Progenitor cell of endocrine pancreas (in vitro differentiated cells): ENCODE measurements at regions not wholly inside any gene's neighbourhood (a gene's known extent, or its start where the extent isn't known, plus 50 kb on each side); places are given as distances from the start of the nearest gene placed in this dataset.

Experiments used
- DNase-seq: peaks from one replicate; pipeline ENCODE4 v3.0.0; 2021; ENCODE audit warnings: low spot score; ENCODE audit not compliant: unreplicated experiment
- H3K27ac Mint-ChIP-seq: 2 replicates; pipeline ENCODE4 v1.8.0; 2021; ENCODE audit warnings: mild to moderate bottlenecking, moderate library complexity, mixed read lengths
- H3K27me3 Mint-ChIP-seq: 2 replicates; pipeline ENCODE4 v1.8.0; 2021; ENCODE audit warnings: mixed read lengths
- H3K36me3 Mint-ChIP-seq: 2 replicates; pipeline ENCODE4 v1.8.0; 2022; ENCODE audit warnings: mixed read lengths; ENCODE audit not compliant: insufficient read depth
- H3K4me1 Mint-ChIP-seq: 2 replicates; pipeline ENCODE4 v1.8.0; 2021; ENCODE audit warnings: low read depth, mixed read lengths
- H3K4me3 Mint-ChIP-seq: 2 replicates; pipeline ENCODE4 v1.8.0; 2021; ENCODE audit warnings: low read depth, mild to moderate bottlenecking, moderate library complexity, mixed read lengths
- H3K9me3 Mint-ChIP-seq: 2 replicates; pipeline ENCODE4 v1.8.0; 2021; ENCODE audit warnings: low read depth, mixed read lengths
- CTCF ChIP-seq: fragments of 200-600 bp; sonication (generic); IDR thresholded peaks from one replicate; pipeline ENCODE4 v1.5.0; 2021; ENCODE audit warnings: antibody characterized with exemption, mild to moderate bottlenecking; ENCODE audit not compliant: unreplicated experiment

- Mint-ChIP-seq H3K27ac (no peak overlapping the region), H3K27me3 (peaks cover 5% of the 10 kb centered on the region), H3K4me3 (no peak overlapping the region), H3K9me3 (no peaks in the 10 kb centered on the region), H3K36me3 (no peaks in the 10 kb centered on the region), H3K4me1 (peaks cover 11% of the 10 kb centered on the region)
- DNase-seq = no peak
- no peak for TF ChIP-seq CTCF
Observed at GRCh38 chr10:3911241-3911640, 126.2 kb upstream of the KLF6 start.

DNA sequence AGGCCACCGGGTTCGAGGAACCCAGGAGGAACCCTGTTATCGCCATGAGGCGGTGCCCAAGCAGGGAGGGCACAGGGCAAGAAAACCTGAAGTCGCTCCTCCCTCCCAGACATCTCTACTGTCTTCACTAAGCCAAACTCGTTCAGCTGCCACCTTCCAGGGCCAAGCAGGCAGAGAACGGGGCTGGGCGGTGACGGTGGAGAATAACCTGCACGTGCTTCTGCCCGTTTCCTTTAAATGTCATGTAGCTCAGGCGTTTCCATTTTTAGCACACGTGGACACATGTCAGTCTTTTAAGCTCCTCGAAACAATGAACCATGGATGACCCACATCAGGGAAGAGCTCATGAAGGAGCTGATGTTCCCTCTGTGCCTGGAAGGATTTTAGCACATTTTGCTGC is 124.3 kb upstream of the KLF6 start:
- peaks cover 3% of the 10 kb centered on the region for H3K9me3 Mint-ChIP-seq
- peaks cover 13% of the 10 kb centered on the region for H3K4me1 Mint-ChIP-seq
- TF ChIP-seq CTCF = no peak
- no peak overlapping the region for H3K27ac Mint-ChIP-seq
- no peak for DNase-seq
- peaks cover 5% of the 10 kb centered on the region for H3K27me3 Mint-ChIP-seq
- H3K36me3 Mint-ChIP-seq = no peaks in the 10 kb centered on the region
- H3K4me3 Mint-ChIP-seq = no peak overlapping the region

GRCh38 chr10:3908183-3908582 is 123.2 kb upstream of the KLF6 start:
- peaks cover 3% of the 10 kb centered on the region for H3K9me3 Mint-ChIP-seq
- peaks cover 14% of the 10 kb centered on the region for H3K4me1 Mint-ChIP-seq
- TF ChIP-seq CTCF = no peak
- H3K27ac Mint-ChIP-seq = no peak overlapping the region
- H3K36me3 Mint-ChIP-seq = no peaks in the 10 kb centered on the region
- H3K4me3 Mint-ChIP-seq = no peak overlapping the region
- H3K27me3 Mint-ChIP-seq = peaks cover 5% of the 10 kb centered on the region
- no peak for DNase-seq

DNA sequence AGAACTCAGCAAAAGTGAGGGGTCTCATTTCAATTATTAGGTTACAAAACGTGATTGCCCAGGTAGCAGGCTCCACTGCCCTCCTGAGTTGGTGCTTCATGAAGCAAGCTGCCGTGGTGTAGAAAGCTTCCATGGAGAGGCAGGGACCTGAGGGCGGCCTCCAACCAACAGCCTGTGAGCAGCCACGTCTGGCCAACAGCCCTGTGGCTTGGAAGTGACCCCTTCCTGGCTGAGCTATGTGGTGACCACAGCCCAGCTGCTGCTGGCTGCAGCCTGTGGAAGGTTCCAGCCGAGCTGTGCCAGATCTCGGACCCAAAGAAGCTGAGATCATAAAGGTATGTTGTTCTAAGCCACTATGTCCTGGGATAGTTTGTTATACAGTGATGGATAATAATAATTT is 122.5 kb upstream of the KLF6 start:
- no peak for DNase-seq
- H3K27me3 Mint-ChIP-seq = peaks cover 5% of the 10 kb centered on the region
- H3K27ac Mint-ChIP-seq = no peak overlapping the region
- H3K4me3 Mint-ChIP-seq = no peak overlapping the region
- no peaks in the 10 kb centered on the region for H3K36me3 Mint-ChIP-seq
- peaks cover 3% of the 10 kb centered on the region for H3K9me3 Mint-ChIP-seq
- H3K4me1 Mint-ChIP-seq = peaks cover 14% of the 10 kb centered on the region
- no peak for TF ChIP-seq CTCF

DNA sequence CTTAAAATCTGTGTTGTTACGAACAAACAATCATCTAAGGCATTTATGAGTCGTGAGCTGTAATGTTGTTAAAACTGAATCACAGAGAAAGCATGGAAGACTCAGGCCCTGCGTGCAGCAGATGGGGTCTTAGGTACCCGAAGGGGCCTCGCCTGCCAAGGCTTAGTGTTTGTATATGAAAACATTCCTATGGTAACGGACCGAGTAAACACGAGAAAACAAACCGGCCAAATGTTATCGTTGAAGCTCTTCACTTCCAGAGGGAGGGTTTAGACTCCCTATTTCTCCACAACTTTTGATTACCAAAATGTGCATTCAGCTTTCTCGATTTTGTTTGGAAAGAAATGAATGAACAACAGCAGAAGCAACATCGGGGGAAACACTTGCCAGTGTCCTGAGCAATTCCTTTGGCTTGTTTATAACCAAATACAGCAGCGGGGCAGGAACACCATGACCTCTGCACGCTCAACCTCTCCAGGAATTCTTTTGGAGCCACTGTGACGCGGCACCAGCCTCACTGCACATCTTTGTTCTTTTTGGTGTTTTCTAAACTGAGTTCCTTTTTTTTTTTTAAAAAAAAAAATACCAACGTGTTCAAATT is 121.6 kb upstream of the KLF6 start:
- peaks cover 1% of the 10 kb centered on the region for H3K27me3 Mint-ChIP-seq
- no peaks in the 10 kb centered on the region for H3K36me3 Mint-ChIP-seq
- no peak for TF ChIP-seq CTCF
- peaks cover 17% of the 10 kb centered on the region for H3K4me1 Mint-ChIP-seq
- no peak overlapping the region for H3K4me3 Mint-ChIP-seq
- peaks cover 3% of the 10 kb centered on the region for H3K9me3 Mint-ChIP-seq
- DNase-seq = no peak
- H3K27ac Mint-ChIP-seq = peak overlapping the region; percentile 67
